ENCODE measurements at regions not wholly inside any gene's neighbourhood (a gene's known extent, or its start where the extent isn't known, plus 50 kb on each side); places are given as distances from the start of the nearest gene placed in this dataset.

- in situ Hi-C loops (cut with HindIII; ENCODE audit: low sequenced_read_pairs) = no loop called here
Measured at GRCh38 chr4:171759274-171759673, 53.9 kb upstream of the GALNTL6 start.

- in situ Hi-C loops (cut with HindIII; ENCODE audit: low sequenced_read_pairs) = no loop called here
Measured at GRCh38 chr4:171751538-171751937, 61.7 kb upstream of the GALNTL6 start.

- in situ Hi-C loops (cut with HindIII; ENCODE audit: low sequenced_read_pairs) = no loop called here
Measured at GRCh38 chr4:171746418-171746817, 66.8 kb upstream of the GALNTL6 start.

- in situ Hi-C loops (cut with HindIII; ENCODE audit: low sequenced_read_pairs) = no loop called here
Measured at GRCh38 chr4:171742436-171742835, 70.8 kb upstream of the GALNTL6 start.

- in situ Hi-C loops (cut with HindIII; ENCODE audit: low sequenced_read_pairs) = no loop called here
Measured at GRCh38 chr4:171727185-171727584, 86.0 kb upstream of the GALNTL6 start.

- in situ Hi-C loops (cut with HindIII; ENCODE audit: low sequenced_read_pairs) = no loop called here
Measured at GRCh38 chr4:171721937-171722336, 91.3 kb upstream of the GALNTL6 start.

- in situ Hi-C loops (cut with HindIII; ENCODE audit: low sequenced_read_pairs) = no loop called here
Measured at GRCh38 chr4:171719691-171720090, 93.5 kb upstream of the GALNTL6 start.

GRCh38 chr4:171718665-171719064, 94.5 kb upstream of the GALNTL6 start:
- in situ Hi-C loops (cut with HindIII; ENCODE audit: low sequenced_read_pairs) = no loop called here

- in situ Hi-C loops (cut with HindIII; ENCODE audit: low sequenced_read_pairs) = no loop called here
Measured at GRCh38 chr4:171718069-171718468, 95.1 kb upstream of the GALNTL6 start.

GRCh38 chr4:171717231-171717741, 95.9 kb upstream of the GALNTL6 start:
- in situ Hi-C loops (cut with HindIII; ENCODE audit: low sequenced_read_pairs) = no loop called here

- in situ Hi-C loops (cut with HindIII; ENCODE audit: low sequenced_read_pairs) = no loop called here
Measured at GRCh38 chr4:171715973-171716372, 97.2 kb upstream of the GALNTL6 start.

- in situ Hi-C loops (cut with HindIII; ENCODE audit: low sequenced_read_pairs) = no loop called here
Measured at GRCh38 chr4:171714791-171715454, 98.3 kb upstream of the GALNTL6 start.

- in situ Hi-C loops (cut with HindIII; ENCODE audit: low sequenced_read_pairs) = no loop called here
Measured at GRCh38 chr4:171710743-171711142, 102.5 kb upstream of the GALNTL6 start.

GRCh38 chr4:171676555-171677215, 136.5 kb upstream of the GALNTL6 start:
- in situ Hi-C loops (cut with HindIII; ENCODE audit: low sequenced_read_pairs) = no loop called here

GRCh38 chr4:171674781-171675180, 138.4 kb upstream of the GALNTL6 start:
- in situ Hi-C loops (cut with HindIII; ENCODE audit: low sequenced_read_pairs) = no loop called here

- in situ Hi-C loops (cut with HindIII; ENCODE audit: low sequenced_read_pairs) = no loop called here
Measured at GRCh38 chr4:171668403-171668802, 144.8 kb upstream of the GALNTL6 start.

GRCh38 chr4:171667906-171668305, 145.3 kb upstream of the GALNTL6 start:
- in situ Hi-C loops (cut with HindIII; ENCODE audit: low sequenced_read_pairs) = no loop called here

GRCh38 chr4:171651071-171651470, 162.1 kb upstream of the GALNTL6 start:
- in situ Hi-C loops (cut with HindIII; ENCODE audit: low sequenced_read_pairs) = no loop called here

- in situ Hi-C loops (cut with HindIII; ENCODE audit: low sequenced_read_pairs) = no loop called here
Measured at GRCh38 chr4:171650543-171650942, 162.7 kb upstream of the GALNTL6 start.

- in situ Hi-C loops (cut with HindIII; ENCODE audit: low sequenced_read_pairs) = no loop called here
Measured at GRCh38 chr4:171648926-171649325, 164.3 kb upstream of the GALNTL6 start.

- in situ Hi-C loops (cut with HindIII; ENCODE audit: low sequenced_read_pairs) = no loop called here
Measured at GRCh38 chr4:171646984-171647383, 166.2 kb upstream of the GALNTL6 start.

GRCh38 chr4:171644430-171645057, 168.7 kb upstream of the GALNTL6 start:
- in situ Hi-C loops (cut with HindIII; ENCODE audit: low sequenced_read_pairs) = no loop called here
